ENCODE measurements at regions not wholly inside any gene's neighbourhood (a gene's known extent, or its start where the extent isn't known, plus 50 kb on each side); places are given as distances from the start of the nearest gene placed in this dataset.

- TF ChIP-seq CTCF (IDR thresholded peaks at IDR 0.05) (no peak), POLR2AphosphoS5 (IDR thresholded peaks at IDR 0.05; ENCODE audit: low read depth, low read length) (no peak), REST (IDR thresholded peaks at IDR 0.05; ENCODE audit: insufficient read depth in 1 of 2, low read depth in 2 of 2, low read length in 1 of 2) (no peak)
These were observed 89.8 kb upstream of the SPANXB1 start for GRCh38 chrX:140912606-140913005.
